Osteoblast (primary cell): ENCODE measurements at regions not wholly inside any gene's neighbourhood (a gene's known extent, or its start where the extent isn't known, plus 50 kb on each side); places are given as distances from the start of the nearest gene placed in this dataset.

Source experiments
- DNase-seq: peaks from one replicate; pipeline ENCODE4 v3.0.0; 2011; ENCODE audit warnings: low spot score, mixed read lengths; ENCODE audit not compliant: insufficient read length; ENCODE audit errors: missing footprints
- H2AFZ ChIP-seq: 2 replicates; pipeline ENCODE4 v1.6.0; 2011; ENCODE audit warnings: mild to moderate bottlenecking, low read length
- H3K27ac ChIP-seq: 2 replicates; pipeline ENCODE4 v1.5.1; 2011; ENCODE audit warnings: mild to moderate bottlenecking, low read depth, low read length, moderate library complexity
- H3K27me3 ChIP-seq: 2 replicates; pipeline ENCODE4 v1.6.0; 2012; ENCODE audit warnings: mild to moderate bottlenecking, control low read depth, inconsistent platforms, low read length, moderate library complexity; ENCODE audit not compliant: insufficient read depth
- H3K36me3 ChIP-seq: 2 replicates; pipeline ENCODE4 v1.5.1; 2011; ENCODE audit warnings: mild to moderate bottlenecking, low read length, control low read depth, moderate library complexity; ENCODE audit not compliant: insufficient read depth
- H3K4me1 ChIP-seq: 2 replicates; pipeline ENCODE4 v1.5.1; 2011; ENCODE audit warnings: mild to moderate bottlenecking, low read length, control low read depth, moderate library complexity; ENCODE audit not compliant: insufficient read depth
- H3K4me2 ChIP-seq: 2 replicates; pipeline ENCODE4 v1.6.0; 2011; ENCODE audit warnings: mild to moderate bottlenecking, low read length; ENCODE audit not compliant: insufficient read depth
- H3K4me3 ChIP-seq: fragments of 200-600 bp; sonication (generic); 3 replicates; pipeline ENCODE4 v1.5.1; 2012; ENCODE audit warnings: mild to moderate bottlenecking, low read length, inconsistent platforms; ENCODE audit not compliant: insufficient read depth
- H3K79me2 ChIP-seq: 2 replicates; pipeline ENCODE4 v1.6.0; 2012; ENCODE audit warnings: mild to moderate bottlenecking, low read length, control low read depth, inconsistent platforms; ENCODE audit not compliant: insufficient read depth
- H3K9me3 ChIP-seq: 2 replicates; pipeline ENCODE4 v1.5.1; 2011; ENCODE audit warnings: low read depth, low read length, control low read depth
- H4K20me1 ChIP-seq: 2 replicates; pipeline ENCODE4 v1.6.0; 2012; ENCODE audit warnings: mild to moderate bottlenecking, low read length, control low read depth; ENCODE audit not compliant: insufficient read depth
- CTCF ChIP-seq: IDR thresholded peaks from 2 replicates; pipeline ENCODE4 v1.5.1; 2011; ENCODE audit warnings: mild to moderate bottlenecking, low read depth, low read length, moderate library complexity; ENCODE audit errors: extremely low read depth

GRCh38 chr18:60684843-60685513, 312.4 kb upstream of the MC4R start:
- Histone ChIP-seq H3K9me3 (no peaks in the 10 kb centered on the region), H2AFZ (no peak overlapping the region), H3K36me3 (no peaks in the 10 kb centered on the region), H3K4me1 (no peaks in the 10 kb centered on the region), H3K79me2 (no peaks in the 10 kb centered on the region), H4K20me1 (no peaks in the 10 kb centered on the region), H3K27me3 (no peaks in the 10 kb centered on the region), H3K4me3 (no peak overlapping the region), H3K4me2 (no peak overlapping the region), H3K27ac (no peak overlapping the region)
- peak; percentile 53 for TF ChIP-seq CTCF
- peak; percentile 63 for DNase-seq

GRCh38 chr18:60686142-60686541, 313.6 kb upstream of the MC4R start:
- no peaks in the 10 kb centered on the region for H3K4me1 ChIP-seq
- H3K27me3 ChIP-seq: no peaks in the 10 kb centered on the region
- H3K4me2 ChIP-seq: no peak overlapping the region
- no peaks in the 10 kb centered on the region for H3K36me3 ChIP-seq
- H4K20me1 ChIP-seq: no peaks in the 10 kb centered on the region
- no peak overlapping the region for H2AFZ ChIP-seq
- H3K27ac ChIP-seq: no peak overlapping the region
- no peaks in the 10 kb centered on the region for H3K79me2 ChIP-seq
- H3K4me3 ChIP-seq: no peak overlapping the region
- TF ChIP-seq CTCF: no peak
- DNase-seq: no peak
- H3K9me3 ChIP-seq: no peaks in the 10 kb centered on the region

GRCh38 chr18:60691061-60691460, 318.5 kb upstream of the MC4R start:
- no peaks in the 10 kb centered on the region for H3K4me1 ChIP-seq
- H3K9me3 ChIP-seq: no peaks in the 10 kb centered on the region
- H3K79me2 ChIP-seq: no peaks in the 10 kb centered on the region
- H3K36me3 ChIP-seq: no peaks in the 10 kb centered on the region
- no peaks in the 10 kb centered on the region for H3K27me3 ChIP-seq
- H3K4me2 ChIP-seq: no peak overlapping the region
- H3K27ac ChIP-seq: no peak overlapping the region
- H2AFZ ChIP-seq: no peak overlapping the region
- no peaks in the 10 kb centered on the region for H4K20me1 ChIP-seq
- no peak overlapping the region for H3K4me3 ChIP-seq
- no peak for TF ChIP-seq CTCF
- DNase-seq: no peak

- Histone ChIP-seq H3K4me2 (no peak overlapping the region), H4K20me1 (no peaks in the 10 kb centered on the region), H3K4me1 (no peaks in the 10 kb centered on the region), H3K79me2 (no peaks in the 10 kb centered on the region), H3K9me3 (no peaks in the 10 kb centered on the region), H3K4me3 (no peak overlapping the region), H3K27ac (no peak overlapping the region), H2AFZ (no peak overlapping the region), H3K27me3 (no peaks in the 10 kb centered on the region), H3K36me3 (no peaks in the 10 kb centered on the region)
- TF ChIP-seq CTCF: no peak
- no peak for DNase-seq
Measured at GRCh38 chr18:60693426-60693825, 320.9 kb upstream of the MC4R start.
